KMS-11 (cell line): ENCODE measurements at regions not wholly inside any gene's neighbourhood (a gene's known extent, or its start where the extent isn't known, plus 50 kb on each side); places are given as distances from the start of the nearest gene placed in this dataset.
"Not testable (repeated sequence)": the region's sequence is repeated elsewhere in the genome, so short reads cannot be mapped to it uniquely, and the experiment has no call there.

Experiments used
- H2AFZ ChIP-seq: fragments of 200-600 bp; sonication (generic); 2 replicates; pipeline ENCODE4 v1.6.1; 2016; ENCODE audit warnings: antibody characterized with exemption, mixed run types, low read depth
- H3K27ac ChIP-seq: fragments of 200-600 bp; sonication (generic); 2 replicates; pipeline ENCODE4 v1.6.1; 2016; ENCODE audit warnings: mild to moderate bottlenecking, mixed run types
- H3K27me3 ChIP-seq: fragments of 200-600 bp; sonication (generic); 2 replicates; pipeline ENCODE4 v1.6.1; 2017; ENCODE audit warnings: mild to moderate bottlenecking, low read depth, mixed run types, moderate library complexity; ENCODE audit not compliant: insufficient read depth
- H3K36me3 ChIP-seq: fragments of 200-600 bp; sonication (generic); 2 replicates; pipeline ENCODE4 v1.6.1; 2017; ENCODE audit warnings: mild to moderate bottlenecking, mixed run types; ENCODE audit not compliant: insufficient read depth
- H3K4me1 ChIP-seq: fragments of 200-600 bp; sonication (generic); 2 replicates; pipeline ENCODE4 v1.6.1; 2016; ENCODE audit warnings: mild to moderate bottlenecking, low read depth, mixed run types; ENCODE audit not compliant: poor library complexity, severe bottlenecking
- H3K4me2 ChIP-seq: fragments of 200-600 bp; sonication (generic); 2 replicates; pipeline ENCODE4 v1.7.0; 2016; ENCODE audit warnings: mild to moderate bottlenecking, mixed run types
- H3K4me3 ChIP-seq: fragments of 200-600 bp; sonication (generic); IDR thresholded peaks from 2 replicates; pipeline ENCODE4 v1.6.1; 2017; ENCODE audit warnings: low read depth, low read length, mixed read lengths; ENCODE audit not compliant: insufficient read depth
- H3K79me2 ChIP-seq: fragments of 200-600 bp; sonication (generic); 2 replicates; pipeline ENCODE4 v1.6.1; 2016; ENCODE audit warnings: low read depth, mixed run types; ENCODE audit not compliant: insufficient read depth
- H3K9ac ChIP-seq: fragments of 200-600 bp; sonication (generic); 2 replicates; pipeline ENCODE4 v1.6.1; 2016; ENCODE audit warnings: mild to moderate bottlenecking, mixed run types
- H4K20me1 ChIP-seq: fragments of 200-600 bp; sonication (generic); 2 replicates; pipeline ENCODE4 v1.6.1; 2016; ENCODE audit warnings: mild to moderate bottlenecking, mixed run types; ENCODE audit not compliant: insufficient read depth
- TF ChIP-seq, protein P1 (sequence below): fragments of 200-600 bp; sonication (generic); conservative IDR thresholded peaks from 2 replicates; pipeline ENCODE4 v1.6.1; 2017; ENCODE audit warnings: low read depth, mild to moderate bottlenecking, antibody characterized with exemption, low read length, moderate library complexity, mixed read lengths

DNA sequence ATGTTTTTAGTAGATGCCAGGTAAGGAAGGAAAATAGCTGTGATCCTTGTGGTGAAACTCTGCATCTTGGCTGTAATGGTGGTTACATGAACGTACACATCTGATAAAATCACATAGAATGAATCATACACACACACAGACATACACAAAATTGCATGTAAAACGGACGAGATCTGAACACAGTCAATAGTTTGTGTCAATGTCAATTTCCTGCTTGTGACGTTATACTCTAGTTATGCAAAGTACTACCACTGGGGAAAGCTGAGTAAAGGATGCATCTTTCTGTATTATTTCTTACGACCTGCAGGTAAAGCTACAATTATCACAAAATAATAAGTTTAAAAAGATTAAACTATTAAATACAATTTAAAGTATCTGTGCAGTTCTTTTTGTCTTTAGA, 493.7 kb upstream of the ZP4 start:
- no peak overlapping the region for H3K27ac ChIP-seq
- no peak overlapping the region for H3K4me2 ChIP-seq
- no peak overlapping the region for H2AFZ ChIP-seq
- H3K79me2 ChIP-seq: no peaks in the 10 kb centered on the region
- no peaks in the 10 kb centered on the region for H4K20me1 ChIP-seq
- H3K36me3 ChIP-seq: no peaks in the 10 kb centered on the region
- no peak overlapping the region for H3K4me3 ChIP-seq
- no peaks in the 10 kb centered on the region for H3K27me3 ChIP-seq
- TF ChIP-seq, protein P1, sequence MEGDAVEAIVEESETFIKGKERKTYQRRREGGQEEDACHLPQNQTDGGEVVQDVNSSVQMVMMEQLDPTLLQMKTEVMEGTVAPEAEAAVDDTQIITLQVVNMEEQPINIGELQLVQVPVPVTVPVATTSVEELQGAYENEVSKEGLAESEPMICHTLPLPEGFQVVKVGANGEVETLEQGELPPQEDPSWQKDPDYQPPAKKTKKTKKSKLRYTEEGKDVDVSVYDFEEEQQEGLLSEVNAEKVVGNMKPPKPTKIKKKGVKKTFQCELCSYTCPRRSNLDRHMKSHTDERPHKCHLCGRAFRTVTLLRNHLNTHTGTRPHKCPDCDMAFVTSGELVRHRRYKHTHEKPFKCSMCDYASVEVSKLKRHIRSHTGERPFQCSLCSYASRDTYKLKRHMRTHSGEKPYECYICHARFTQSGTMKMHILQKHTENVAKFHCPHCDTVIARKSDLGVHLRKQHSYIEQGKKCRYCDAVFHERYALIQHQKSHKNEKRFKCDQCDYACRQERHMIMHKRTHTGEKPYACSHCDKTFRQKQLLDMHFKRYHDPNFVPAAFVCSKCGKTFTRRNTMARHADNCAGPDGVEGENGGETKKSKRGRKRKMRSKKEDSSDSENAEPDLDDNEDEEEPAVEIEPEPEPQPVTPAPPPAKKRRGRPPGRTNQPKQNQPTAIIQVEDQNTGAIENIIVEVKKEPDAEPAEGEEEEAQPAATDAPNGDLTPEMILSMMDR: no peak
- no peak overlapping the region for H3K9ac ChIP-seq
- no peaks in the 10 kb centered on the region for H3K4me1 ChIP-seq

GRCh38 chr1:238380167-238380566, 489.4 kb upstream of the ZP4 start:
- Histone ChIP-seq H4K20me1 (no peaks in the 10 kb centered on the region), H3K27ac (no peak overlapping the region), H3K9ac (no peak overlapping the region), H3K4me2 (no peak overlapping the region), H3K4me1 (no peaks in the 10 kb centered on the region), H3K79me2 (no peaks in the 10 kb centered on the region), H3K27me3 (no peaks in the 10 kb centered on the region), H3K4me3 (no peak overlapping the region), H3K36me3 (no peaks in the 10 kb centered on the region), H2AFZ (no peak overlapping the region)
- TF ChIP-seq, protein P1: no peak

GRCh38 chr1:238379446-238379845, 488.7 kb upstream of the ZP4 start:
- H4K20me1 ChIP-seq, H3K27me3 ChIP-seq, H3K4me3 ChIP-seq, H2AFZ ChIP-seq, H3K4me1 ChIP-seq, H3K4me2 ChIP-seq, H3K79me2 ChIP-seq, H3K9ac ChIP-seq, H3K27ac ChIP-seq, H3K36me3 ChIP-seq: not testable (repeated sequence)

- Histone ChIP-seq H3K27ac (no peak overlapping the region), H3K9ac (no peak overlapping the region), H3K79me2 (no peaks in the 10 kb centered on the region), H3K4me3 (no peak overlapping the region), H3K27me3 (no peaks in the 10 kb centered on the region), H3K4me1 (no peaks in the 10 kb centered on the region), H3K36me3 (no peaks in the 10 kb centered on the region), H2AFZ (no peak overlapping the region), H3K4me2 (no peak overlapping the region), H4K20me1 (no peaks in the 10 kb centered on the region)
- TF ChIP-seq, protein P1: no peak
These were observed 486.7 kb upstream of the ZP4 start for GRCh38 chr1:238377280-238377919.

GRCh38 chr1:238370599-238370998, 479.9 kb upstream of the ZP4 start:
- no peak overlapping the region for H3K4me2 ChIP-seq
- H3K4me1 ChIP-seq: no peaks in the 10 kb centered on the region
- H4K20me1 ChIP-seq: no peaks in the 10 kb centered on the region
- no peaks in the 10 kb centered on the region for H3K36me3 ChIP-seq
- no peaks in the 10 kb centered on the region for H3K79me2 ChIP-seq
- H3K9ac ChIP-seq: no peak overlapping the region
- no peak overlapping the region for H3K4me3 ChIP-seq
- TF ChIP-seq, protein P1: no peak
- no peaks in the 10 kb centered on the region for H3K27me3 ChIP-seq
- H3K27ac ChIP-seq: no peak overlapping the region
- H2AFZ ChIP-seq: no peak overlapping the region
